LNCaP clone FGC (cell line): ENCODE measurements at regions not wholly inside any gene's neighbourhood (a gene's known extent, or its start where the extent isn't known, plus 50 kb on each side); places are given as distances from the start of the nearest gene placed in this dataset.

Experiments
- DNase-seq: peaks from one replicate; pipeline ENCODE4 v3.0.0-alpha.2; 2011; ENCODE audit warnings: low read depth
- H3K4me3 ChIP-seq: 2 replicates; pipeline ENCODE4 v1.5.1; 2011; ENCODE audit warnings: mild to moderate bottlenecking, low read depth, low read length, control low read depth
- CTCF ChIP-seq: IDR thresholded peaks from 2 replicates; pipeline ENCODE4 v1.5.1; 2012; ENCODE audit warnings: mild to moderate bottlenecking; ENCODE audit not compliant: control insufficient read depth, insufficient read depth; ENCODE audit errors: extremely low read depth

GRCh38 chrX:148424570-148424969, 75.8 kb upstream of the AFF2 start:
- H3K4me3 ChIP-seq, result no peak overlapping the region
- no peak for TF ChIP-seq CTCF
- no peak for DNase-seq

- no peak for TF ChIP-seq CTCF
- no peak overlapping the region for H3K4me3 ChIP-seq
- no peak for DNase-seq
Observed at GRCh38 chrX:148426467-148426866, 74.0 kb upstream of the AFF2 start.

GRCh38 chrX:148441387-148441786, 59.0 kb upstream of the AFF2 start:
- no peak for TF ChIP-seq CTCF
- no peak overlapping the region for H3K4me3 ChIP-seq
- DNase-seq, result no peak

GRCh38 chrX:148443216-148443615, 57.2 kb upstream of the AFF2 start:
- no peak for DNase-seq
- TF ChIP-seq CTCF, result no peak
- no peak overlapping the region for H3K4me3 ChIP-seq

- DNase-seq, result no peak
- no peak for TF ChIP-seq CTCF
- no peak overlapping the region for H3K4me3 ChIP-seq
Observed at GRCh38 chrX:148448686-148449085, 51.7 kb upstream of the AFF2 start.
